ENCODE measurements at regions not wholly inside any gene's neighbourhood (a gene's known extent, or its start where the extent isn't known, plus 50 kb on each side); places are given as distances from the start of the nearest gene placed in this dataset.

DNA sequence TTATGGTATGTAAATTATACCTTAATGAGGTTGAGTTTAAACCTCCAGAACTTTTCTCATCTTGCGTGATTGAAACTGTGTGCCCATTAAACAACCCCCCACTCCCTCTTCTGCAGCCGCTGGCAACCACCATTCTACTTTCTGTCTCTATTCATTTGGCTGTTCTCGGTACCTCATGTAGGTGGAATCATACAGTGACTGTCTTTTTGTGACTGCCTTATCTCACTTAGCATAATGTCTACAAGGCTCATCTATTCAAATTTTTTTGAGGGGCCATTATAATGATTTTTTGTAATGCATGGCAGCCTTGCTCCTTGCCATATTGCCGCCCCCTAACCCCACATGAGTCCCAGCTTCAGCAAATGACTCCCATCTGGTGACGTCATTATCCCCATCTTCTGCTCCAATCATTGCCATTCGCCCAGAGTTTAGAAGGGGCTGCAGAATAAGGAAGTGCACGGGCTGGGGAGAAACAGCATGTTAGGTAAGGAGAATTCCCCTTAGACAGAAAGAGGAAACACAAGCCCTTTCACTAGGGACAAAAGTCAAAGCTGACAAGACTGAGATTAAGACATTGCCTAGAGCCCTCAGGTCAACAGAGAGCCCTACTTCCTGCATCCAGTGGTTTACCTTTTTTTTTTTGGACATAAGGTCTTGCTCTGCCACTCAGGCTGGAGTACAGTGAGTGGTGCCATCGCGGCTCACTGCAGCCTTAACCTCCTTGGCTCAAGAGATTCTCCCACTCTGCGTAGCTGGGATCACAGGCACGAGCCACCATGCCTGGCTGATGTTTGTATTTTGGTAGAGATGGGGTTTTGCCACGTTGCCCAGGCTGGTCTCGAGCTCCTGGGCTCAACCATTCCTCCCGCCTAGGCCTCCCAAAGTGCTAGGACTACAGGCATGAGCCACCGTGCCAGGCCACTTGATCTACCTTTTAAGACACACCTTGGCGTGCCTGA lies 78.4 kb upstream of the ERRFI1 start:
- CTCF ChIA-PET (ENCODE audit: low intra/inter-chr PET ratio, low total read pairs) = no interaction called here
- H3K27ac ChIP-seq (ENCODE audit: extremely low read length, insufficient read depth, low read length) = no peak overlapping the region
- FAIRE-seq = no peak
- intact Hi-C loops (cut with micrococcal nuclease; ENCODE audit: unreplicated experiment) (no loop called here), in situ Hi-C loops (cut with HindIII; ENCODE audit: extremely low pct_ligation_motif_present, low pct_unique_long_range_greater_than_20kb) (no loop called here)
- 89% methylated on average over 15 of the region's 16 CpGs for WGBS (ENCODE audit: low lambda C conversion rate)
- no peak overlapping the region for H2AFZ ChIP-seq (ENCODE audit: low read length)
- H3K27me3 ChIP-seq (ENCODE audit: control insufficient read depth in 1 of 2, insufficient read depth in 2 of 2, low read length in 2 of 2) = no peaks in the 10 kb centered on the region
- POLR2A ChIA-PET = no interaction called here
- no peak overlapping the region for H3K4me2 ChIP-seq (ENCODE audit: low read depth, low read length)
- H3K4me1 ChIP-seq (ENCODE audit: insufficient read depth, low read length) = no peaks in the 10 kb centered on the region
- H3K79me2 ChIP-seq (ENCODE audit: insufficient read depth, low read length) = no peaks in the 10 kb centered on the region
- TF ChIP-seq ZNF556 (CRISPR knock-in tag; IDR thresholded peaks at IDR 0.05; ENCODE audit: borderline replicate concordance) (no peak), ZNF562 (CRISPR knock-in tag; IDR thresholded peaks at IDR 0.05; ENCODE audit: borderline replicate concordance) (no peak), KDM3A (CRISPR knock-in tag; IDR thresholded peaks at IDR 0.05; ENCODE audit: low read depth) (no peak), ZNF777 (CRISPR knock-in tag; IDR thresholded peaks at IDR 0.05) (no peak), ZBTB20 (CRISPR knock-in tag; IDR thresholded peaks at IDR 0.05; ENCODE audit: borderline replicate concordance, low read depth) (no peak), PHB2 (IDR thresholded peaks at IDR 0.05; ENCODE audit: partially characterized antibody) (no peak), DR1 (CRISPR knock-in tag; IDR thresholded peaks at IDR 0.05) (no peak)
- TF ChIP-seq, protein P1, sequence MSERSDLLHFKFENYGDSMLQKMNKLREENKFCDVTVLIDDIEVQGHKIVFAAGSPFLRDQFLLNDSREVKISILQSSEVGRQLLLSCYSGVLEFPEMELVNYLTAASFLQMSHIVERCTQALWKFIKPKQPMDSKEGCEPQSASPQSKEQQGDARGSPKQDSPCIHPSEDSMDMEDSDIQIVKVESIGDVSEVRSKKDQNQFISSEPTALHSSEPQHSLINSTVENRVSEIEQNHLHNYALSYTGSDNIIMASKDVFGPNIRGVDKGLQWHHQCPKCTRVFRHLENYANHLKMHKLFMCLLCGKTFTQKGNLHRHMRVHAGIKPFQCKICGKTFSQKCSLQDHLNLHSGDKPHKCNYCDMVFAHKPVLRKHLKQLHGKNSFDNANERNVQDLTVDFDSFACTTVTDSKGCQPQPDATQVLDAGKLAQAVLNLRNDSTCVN (CRISPR knock-in tag; IDR thresholded peaks at IDR 0.05; ENCODE audit: borderline replicate concordance) = no peak
- ATAC-seq = no peak
- H3K36me3 ChIP-seq (replicated peaks in 1 of 2; ENCODE audit: control insufficient read depth in 1 of 2, insufficient read depth in 2 of 2, low read length in 2 of 2) = no peaks in the 10 kb centered on the region
- no TSS peak for BruUV-seq (replicated peaks)
- H4K20me1 ChIP-seq (ENCODE audit: insufficient read depth, low read length) = no peaks in the 10 kb centered on the region
- no peak overlapping the region for H3K4me3 ChIP-seq (replicated peaks in 1 of 3; ENCODE audit: insufficient read depth in 1 of 3, low read depth in 2 of 3, low read length in 3 of 3)
- no peak for DNase-seq (ENCODE audit: low spot score)
- H3K9me3 ChIP-seq (ENCODE audit: low read length) = no peaks in the 10 kb centered on the region
- no peak overlapping the region for H3K9ac ChIP-seq (ENCODE audit: insufficient read depth, low read depth, low read length)
